KMS-11 (cell line): ENCODE measurements at regions not wholly inside any gene's neighbourhood (a gene's known extent, or its start where the extent isn't known, plus 50 kb on each side); places are given as distances from the start of the nearest gene placed in this dataset.

Source experiments
- H2AFZ ChIP-seq: fragments of 200-600 bp; sonication (generic); 2 replicates; pipeline ENCODE4 v1.6.1; 2016; ENCODE audit warnings: antibody characterized with exemption, mixed run types, low read depth
- H3K27ac ChIP-seq: fragments of 200-600 bp; sonication (generic); 2 replicates; pipeline ENCODE4 v1.6.1; 2016; ENCODE audit warnings: mild to moderate bottlenecking, mixed run types
- H3K27me3 ChIP-seq: fragments of 200-600 bp; sonication (generic); 2 replicates; pipeline ENCODE4 v1.6.1; 2017; ENCODE audit warnings: mild to moderate bottlenecking, low read depth, mixed run types, moderate library complexity; ENCODE audit not compliant: insufficient read depth
- H3K36me3 ChIP-seq: fragments of 200-600 bp; sonication (generic); 2 replicates; pipeline ENCODE4 v1.6.1; 2017; ENCODE audit warnings: mild to moderate bottlenecking, mixed run types; ENCODE audit not compliant: insufficient read depth
- H3K4me1 ChIP-seq: fragments of 200-600 bp; sonication (generic); 2 replicates; pipeline ENCODE4 v1.6.1; 2016; ENCODE audit warnings: mild to moderate bottlenecking, low read depth, mixed run types; ENCODE audit not compliant: poor library complexity, severe bottlenecking
- H3K4me2 ChIP-seq: fragments of 200-600 bp; sonication (generic); 2 replicates; pipeline ENCODE4 v1.7.0; 2016; ENCODE audit warnings: mild to moderate bottlenecking, mixed run types
- H3K4me3 ChIP-seq: fragments of 200-600 bp; sonication (generic); IDR thresholded peaks from 2 replicates; pipeline ENCODE4 v1.6.1; 2017; ENCODE audit warnings: low read depth, low read length, mixed read lengths; ENCODE audit not compliant: insufficient read depth
- H3K79me2 ChIP-seq: fragments of 200-600 bp; sonication (generic); 2 replicates; pipeline ENCODE4 v1.6.1; 2016; ENCODE audit warnings: low read depth, mixed run types; ENCODE audit not compliant: insufficient read depth
- H3K9ac ChIP-seq: fragments of 200-600 bp; sonication (generic); 2 replicates; pipeline ENCODE4 v1.6.1; 2016; ENCODE audit warnings: mild to moderate bottlenecking, mixed run types
- H4K20me1 ChIP-seq: fragments of 200-600 bp; sonication (generic); 2 replicates; pipeline ENCODE4 v1.6.1; 2016; ENCODE audit warnings: mild to moderate bottlenecking, mixed run types; ENCODE audit not compliant: insufficient read depth
- TF ChIP-seq, protein P1 (sequence below): fragments of 200-600 bp; sonication (generic); conservative IDR thresholded peaks from 2 replicates; pipeline ENCODE4 v1.6.1; 2017; ENCODE audit warnings: low read depth, mild to moderate bottlenecking, antibody characterized with exemption, low read length, moderate library complexity, mixed read lengths

DNA sequence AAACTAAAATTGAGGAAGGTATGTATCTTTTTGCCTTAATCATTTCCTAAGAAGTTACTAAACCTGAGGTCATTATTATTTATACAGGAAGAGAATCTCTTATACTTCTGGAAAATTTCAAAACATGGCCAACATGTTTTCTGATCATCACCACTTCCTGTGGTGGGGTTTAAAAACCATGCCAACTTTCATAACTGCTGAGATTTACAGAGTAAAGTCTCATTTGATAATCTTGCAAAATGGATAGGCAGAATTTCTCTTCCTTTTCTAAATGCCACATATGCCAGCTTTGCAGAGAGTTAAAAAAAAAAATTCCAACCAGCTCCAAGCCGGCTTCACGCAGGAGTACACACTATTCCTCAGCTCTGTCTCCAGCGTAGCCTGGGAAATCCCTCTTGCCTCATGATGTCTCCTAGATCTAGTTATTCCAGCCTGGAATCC is 124.3 kb upstream of the SPRED1 start:
- no peaks in the 10 kb centered on the region for H4K20me1 ChIP-seq
- H3K27me3 ChIP-seq: no peaks in the 10 kb centered on the region
- H3K9ac ChIP-seq: no peak overlapping the region
- no peak overlapping the region for H2AFZ ChIP-seq
- H3K36me3 ChIP-seq: no peaks in the 10 kb centered on the region
- no peaks in the 10 kb centered on the region for H3K79me2 ChIP-seq
- TF ChIP-seq, protein P1, sequence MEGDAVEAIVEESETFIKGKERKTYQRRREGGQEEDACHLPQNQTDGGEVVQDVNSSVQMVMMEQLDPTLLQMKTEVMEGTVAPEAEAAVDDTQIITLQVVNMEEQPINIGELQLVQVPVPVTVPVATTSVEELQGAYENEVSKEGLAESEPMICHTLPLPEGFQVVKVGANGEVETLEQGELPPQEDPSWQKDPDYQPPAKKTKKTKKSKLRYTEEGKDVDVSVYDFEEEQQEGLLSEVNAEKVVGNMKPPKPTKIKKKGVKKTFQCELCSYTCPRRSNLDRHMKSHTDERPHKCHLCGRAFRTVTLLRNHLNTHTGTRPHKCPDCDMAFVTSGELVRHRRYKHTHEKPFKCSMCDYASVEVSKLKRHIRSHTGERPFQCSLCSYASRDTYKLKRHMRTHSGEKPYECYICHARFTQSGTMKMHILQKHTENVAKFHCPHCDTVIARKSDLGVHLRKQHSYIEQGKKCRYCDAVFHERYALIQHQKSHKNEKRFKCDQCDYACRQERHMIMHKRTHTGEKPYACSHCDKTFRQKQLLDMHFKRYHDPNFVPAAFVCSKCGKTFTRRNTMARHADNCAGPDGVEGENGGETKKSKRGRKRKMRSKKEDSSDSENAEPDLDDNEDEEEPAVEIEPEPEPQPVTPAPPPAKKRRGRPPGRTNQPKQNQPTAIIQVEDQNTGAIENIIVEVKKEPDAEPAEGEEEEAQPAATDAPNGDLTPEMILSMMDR: no peak
- peaks cover 53% of the 10 kb centered on the region for H3K4me1 ChIP-seq
- H3K4me3 ChIP-seq: no peak overlapping the region
- peak overlapping the region; percentile 75; the same call in 1 of the 2 replicates for H3K27ac ChIP-seq
- H3K4me2 ChIP-seq: peak overlapping the region; percentile 70

DNA sequence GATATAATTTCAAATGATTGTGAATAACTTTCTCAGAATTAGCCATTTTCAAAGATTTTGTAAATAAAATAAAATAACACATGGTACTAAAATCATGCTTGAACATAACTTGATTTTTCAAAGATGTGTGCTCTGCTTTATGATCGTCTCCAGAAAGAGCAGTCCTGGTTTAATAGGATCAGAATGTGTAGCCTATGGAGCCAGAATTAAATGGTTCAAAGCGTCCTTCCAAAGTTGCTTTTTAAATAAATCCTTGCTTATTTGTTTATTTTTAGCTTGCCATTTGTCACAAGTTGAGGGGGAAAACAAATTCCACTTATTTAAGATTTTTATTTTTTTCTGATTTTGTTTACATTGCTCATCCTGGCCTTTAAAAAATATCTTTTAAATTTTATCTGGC is 123.7 kb upstream of the SPRED1 start:
- Histone ChIP-seq H3K9ac (no peak overlapping the region), H3K4me3 (no peak overlapping the region)
- TF ChIP-seq, protein P1: no peak

DNA sequence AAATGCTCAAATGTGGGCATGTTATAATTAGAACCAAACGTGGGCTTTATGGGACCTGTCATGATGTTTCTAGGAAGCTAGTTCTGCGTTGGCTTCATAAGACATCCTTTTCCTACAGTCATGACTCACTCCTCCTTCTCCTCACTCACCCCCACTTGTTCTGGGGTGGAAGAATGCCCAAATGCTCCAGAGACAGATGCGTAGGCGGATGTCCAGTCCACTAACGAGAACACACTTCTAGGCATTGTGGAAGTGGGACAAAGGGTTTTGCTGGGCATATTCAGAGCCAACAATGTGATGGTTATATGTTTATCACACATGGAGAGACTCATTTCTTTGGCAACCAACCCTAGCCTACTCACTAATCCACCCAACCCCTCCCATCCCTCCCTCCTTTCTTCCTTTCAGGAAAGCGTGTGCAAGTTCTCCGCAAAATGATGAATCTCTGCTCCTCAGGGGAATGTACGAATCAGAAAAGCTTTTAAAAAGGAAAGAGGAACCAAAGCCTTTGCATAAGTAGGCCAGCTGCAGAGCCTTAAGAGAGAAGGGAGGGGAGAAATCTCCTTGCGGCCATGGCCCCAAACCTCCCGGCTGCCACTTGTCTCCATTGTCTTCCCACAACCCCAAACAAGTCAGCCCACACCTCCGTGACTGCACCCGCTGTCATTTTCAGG is 123.0 kb upstream of the SPRED1 start:
- Histone ChIP-seq H3K4me2 (peak overlapping the region; percentile 70), H3K36me3 (no peaks in the 10 kb centered on the region), H3K27ac (peak overlapping the region; percentile 75), H3K4me3 (no peak overlapping the region), H3K79me2 (no peaks in the 10 kb centered on the region), H3K4me1 (peaks cover 53% of the 10 kb centered on the region), H3K9ac (peak overlapping the region; percentile 54; the same call in 1 of the 2 replicates), H3K27me3 (no peaks in the 10 kb centered on the region), H2AFZ (peak overlapping the region; percentile 38), H4K20me1 (no peaks in the 10 kb centered on the region)
- TF ChIP-seq, protein P1: no peak

More for the DNA sequence above, 123.7 kb upstream of the SPRED1 start:
- H4K20me1 ChIP-seq: no peaks in the 10 kb centered on the region
- no peak overlapping the region for H2AFZ ChIP-seq
- H3K4me1 ChIP-seq: peaks cover 53% of the 10 kb centered on the region
- no peaks in the 10 kb centered on the region for H3K36me3 ChIP-seq
- H3K79me2 ChIP-seq: no peaks in the 10 kb centered on the region
- peak overlapping the region; percentile 75 for H3K27ac ChIP-seq
- no peaks in the 10 kb centered on the region for H3K27me3 ChIP-seq
- H3K4me2 ChIP-seq: peak overlapping the region; percentile 70

- no peaks in the 10 kb centered on the region for H3K27me3 ChIP-seq
- H3K79me2 ChIP-seq: no peaks in the 10 kb centered on the region
- peak overlapping the region; percentile 75 for H3K27ac ChIP-seq
- peak overlapping the region; percentile 54; the same call in 1 of the 2 replicates for H3K9ac ChIP-seq
- no peak overlapping the region for H3K4me3 ChIP-seq
- peak overlapping the region; percentile 38 for H2AFZ ChIP-seq
- H4K20me1 ChIP-seq: no peaks in the 10 kb centered on the region
- TF ChIP-seq, protein P1: no peak
- H3K4me1 ChIP-seq: peaks cover 53% of the 10 kb centered on the region
- peak overlapping the region; percentile 70 for H3K4me2 ChIP-seq
- H3K36me3 ChIP-seq: no peaks in the 10 kb centered on the region
These were observed 122.5 kb upstream of the SPRED1 start for GRCh38 chr15:38130205-38130567.
